HEK293T (cell line): ENCODE measurements at regions not wholly inside any gene's neighbourhood (a gene's known extent, or its start where the extent isn't known, plus 50 kb on each side); places are given as distances from the start of the nearest gene placed in this dataset.

Source experiments
- FOXA1 ChIP-seq: fragments of 450-650 bp; IDR thresholded peaks from 2 replicates; pipeline ENCODE4 v1.6.1; 2016; ENCODE audit warnings: mild to moderate bottlenecking
- FOXM1 ChIP-seq: fragments of 450-650 bp; IDR thresholded peaks from 2 replicates; pipeline ENCODE4 v1.6.1; 2017; ENCODE audit warnings: mild to moderate bottlenecking, borderline replicate concordance
- HDGF ChIP-seq: fragments of 450-650 bp; IDR thresholded peaks from 2 replicates; pipeline ENCODE4 v1.6.1; 2017; ENCODE audit warnings: antibody characterized with exemption, borderline replicate concordance
- L3MBTL2 ChIP-seq: fragments of 450-650 bp; conservative IDR thresholded peaks from 2 replicates; pipeline ENCODE4 v1.6.1; 2016; ENCODE audit warnings: mild to moderate bottlenecking

GRCh38 chr18:47331641-47332040 is 80.2 kb upstream of the SKOR2 start:
- TF ChIP-seq HDGF (no peak), FOXA1 (no peak), L3MBTL2 (no peak), FOXM1 (no peak)
